CD14-positive monocyte (primary cell): ENCODE measurements at regions not wholly inside any gene's neighbourhood (a gene's known extent, or its start where the extent isn't known, plus 50 kb on each side); places are given as distances from the start of the nearest gene placed in this dataset.

Source experiments
- DNase-seq, 3 donors: peaks; one replicate each; pipeline ENCODE4 v3.0.0-alpha.2; 2011 to 2022
- H2AFZ ChIP-seq: 2 replicates; pipeline ENCODE4 v1.6.0; 2012; ENCODE audit warnings: mild to moderate bottlenecking, low read depth, low read length, inconsistent platforms; ENCODE audit not compliant: insufficient read depth, poor library complexity, severe bottlenecking
- H3K27ac ChIP-seq, 2 donors: 1 replicate in 1 of 2; 2 replicates in 1 of 2; pipeline ENCODE4 v1.5.1; 2012 to 2013; ENCODE audit warnings: low read length in 2 of 2, control low read depth in 1 of 2, inconsistent platforms in 1 of 2, low read depth in 1 of 2, mild to moderate bottlenecking in 1 of 2
- H3K27me3 ChIP-seq, 2 donors: one replicate each; pipeline versions ENCODE4 v1.6.0 to v1.6.1; 2011 to 2013; ENCODE audit warnings: low read length in 2 of 2; ENCODE audit not compliant: control insufficient read depth in 2 of 2, insufficient read depth in 2 of 2
- H3K36me3 ChIP-seq, 2 donors: replicated peaks in 1 of 2; 1 replicate in 1 of 2; 2 replicates in 1 of 2; pipeline versions ENCODE4 v1.5.1 to v1.6.1; 2012 to 2013; ENCODE audit warnings: low read length in 2 of 2, control low read depth in 1 of 2, inconsistent platforms in 1 of 2, mild to moderate bottlenecking in 1 of 2; ENCODE audit not compliant: insufficient read depth in 2 of 2, control insufficient read depth in 1 of 2
- H3K4me1 ChIP-seq, 2 donors: 1 replicate in 1 of 2; 2 replicates in 1 of 2; pipeline versions ENCODE4 v1.5.1 to v1.6.1; 2012 to 2013; ENCODE audit warnings: low read length in 2 of 2, control low read depth in 1 of 2, inconsistent platforms in 1 of 2, mild to moderate bottlenecking in 1 of 2, moderate library complexity in 1 of 2; ENCODE audit not compliant: insufficient read depth in 2 of 2, control insufficient read depth in 1 of 2
- H3K4me2 ChIP-seq: replicated peaks from 2 replicates; pipeline ENCODE3; 2012; ENCODE audit warnings: low read length, moderate library complexity, mild to moderate bottlenecking; ENCODE audit not compliant: poor library complexity, severe bottlenecking; ENCODE audit errors: extremely low read depth
- H3K4me3 ChIP-seq, 3 experiments: fragments of 200-600 bp in 1 of 3; sonication (generic) in 1 of 3; replicated peaks in 1 of 3; 1 replicate in 2 of 3; 2 replicates in 1 of 3; pipeline ENCODE4 v1.5.1; 2011 to 2013; ENCODE audit warnings: low read length in 3 of 3, mild to moderate bottlenecking in 3 of 3, control low read depth in 2 of 3, low read depth in 2 of 3, inconsistent platforms in 1 of 3, moderate library complexity in 1 of 3
- H3K79me2 ChIP-seq: 2 replicates; pipeline ENCODE4 v1.6.0; 2012; ENCODE audit warnings: mild to moderate bottlenecking, control low read depth, inconsistent platforms, low read length, moderate library complexity; ENCODE audit not compliant: insufficient read depth
- H3K9ac ChIP-seq: 2 replicates; pipeline ENCODE4 v1.6.0; 2017; ENCODE audit warnings: low read length, mild to moderate bottlenecking; ENCODE audit not compliant: insufficient read depth, poor library complexity, severe bottlenecking
- H3K9me3 ChIP-seq, 2 donors: replicated peaks in 1 of 2; 1 replicate in 1 of 2; 2 replicates in 1 of 2; pipeline versions ENCODE4 v1.5.1 to v1.6.1; 2012 to 2013; ENCODE audit warnings: low read length in 2 of 2, control low read depth in 1 of 2; ENCODE audit not compliant: control insufficient read depth in 1 of 2, insufficient read depth in 1 of 2
- H4K20me1 ChIP-seq: 2 replicates; pipeline ENCODE4 v1.6.0; 2012; ENCODE audit warnings: mild to moderate bottlenecking, low read length, control low read depth, moderate library complexity; ENCODE audit not compliant: insufficient read depth
- H3K27ac Mint-ChIP-seq, 7 donors: one replicate each; pipeline ENCODE4 v1.8.0; 2020; ENCODE audit warnings: mild to moderate bottlenecking in 7 of 7, mixed read lengths in 7 of 7, moderate library complexity in 6 of 7, inconsistent platforms in 2 of 7
- H3K27me3 Mint-ChIP-seq, 3 donors: one replicate each; pipeline ENCODE4 v1.8.0; 2021 to 2022; ENCODE audit warnings: low read depth in 3 of 3, mild to moderate bottlenecking in 3 of 3, mixed read lengths in 3 of 3, moderate library complexity in 3 of 3, inconsistent platforms in 1 of 3
- H3K36me3 Mint-ChIP-seq, 2 donors: one replicate each; pipeline ENCODE4 v1.8.0; 2020; ENCODE audit warnings: mixed read lengths in 2 of 2, inconsistent platforms in 1 of 2, mild to moderate bottlenecking in 1 of 2
- H3K4me1 Mint-ChIP-seq: one replicate; pipeline ENCODE4 v1.8.0; 2020; ENCODE audit warnings: mild to moderate bottlenecking, mixed read lengths
- H3K4me3 Mint-ChIP-seq, 2 donors: one replicate each; pipeline ENCODE4 v1.8.0; 2020; ENCODE audit warnings: mild to moderate bottlenecking in 2 of 2, mixed read lengths in 2 of 2, moderate library complexity in 1 of 2
- H3K9me3 Mint-ChIP-seq, 7 donors: one replicate each; pipeline ENCODE4 v1.8.0; 2020 to 2022; ENCODE audit warnings: mixed read lengths in 7 of 7, mild to moderate bottlenecking in 6 of 7, moderate library complexity in 6 of 7, inconsistent platforms in 2 of 7
- WGBS: methylation state at CpG from one replicate; pipeline ENCODE4 v1.1.5; 2013; ENCODE audit warnings: missing lambda C conversion rate; ENCODE audit not compliant: insufficient coverage; 5-methylcytosine and 5-hydroxymethylcytosine counted together
- intact Hi-C, 2 donors: fragments of 100-400 bp; cut with micrococcal nuclease; formaldehyde crosslinking; loops; one replicate each; pipeline versions ENCODE4 v1.15.0 to v1.15.1; 2023
- TF ChIP-seq, protein P1 (sequence below): fragments of 200-600 bp; IDR thresholded peaks from one replicate; pipeline ENCODE4 v1.8.0; 2022; ENCODE audit warnings: antibody characterized with exemption, mild to moderate bottlenecking

DNA sequence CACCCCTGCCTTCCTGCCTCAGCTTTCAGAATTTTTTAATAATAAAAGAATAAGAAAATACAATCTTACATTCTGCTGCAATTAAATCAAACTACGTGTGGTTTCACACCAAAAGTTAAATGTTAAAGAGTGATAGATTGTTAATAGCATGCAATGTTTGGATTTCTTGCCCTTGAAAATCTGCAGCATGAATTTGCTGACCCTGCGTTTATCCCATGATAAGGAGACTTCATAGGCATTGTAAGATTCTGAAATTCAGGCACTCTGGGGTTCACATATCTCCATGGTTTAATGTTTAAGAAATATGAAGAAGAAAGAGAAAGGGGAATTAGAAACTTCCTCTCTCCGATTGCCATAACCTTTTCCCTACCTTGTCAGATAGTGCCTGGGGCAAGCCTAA, 1616.2 kb upstream of the B3GALT2 start:
- TF ChIP-seq, protein P1, sequence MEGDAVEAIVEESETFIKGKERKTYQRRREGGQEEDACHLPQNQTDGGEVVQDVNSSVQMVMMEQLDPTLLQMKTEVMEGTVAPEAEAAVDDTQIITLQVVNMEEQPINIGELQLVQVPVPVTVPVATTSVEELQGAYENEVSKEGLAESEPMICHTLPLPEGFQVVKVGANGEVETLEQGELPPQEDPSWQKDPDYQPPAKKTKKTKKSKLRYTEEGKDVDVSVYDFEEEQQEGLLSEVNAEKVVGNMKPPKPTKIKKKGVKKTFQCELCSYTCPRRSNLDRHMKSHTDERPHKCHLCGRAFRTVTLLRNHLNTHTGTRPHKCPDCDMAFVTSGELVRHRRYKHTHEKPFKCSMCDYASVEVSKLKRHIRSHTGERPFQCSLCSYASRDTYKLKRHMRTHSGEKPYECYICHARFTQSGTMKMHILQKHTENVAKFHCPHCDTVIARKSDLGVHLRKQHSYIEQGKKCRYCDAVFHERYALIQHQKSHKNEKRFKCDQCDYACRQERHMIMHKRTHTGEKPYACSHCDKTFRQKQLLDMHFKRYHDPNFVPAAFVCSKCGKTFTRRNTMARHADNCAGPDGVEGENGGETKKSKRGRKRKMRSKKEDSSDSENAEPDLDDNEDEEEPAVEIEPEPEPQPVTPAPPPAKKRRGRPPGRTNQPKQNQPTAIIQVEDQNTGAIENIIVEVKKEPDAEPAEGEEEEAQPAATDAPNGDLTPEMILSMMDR, result no peak
- H3K36me3 ChIP-seq, result no peaks in the 10 kb centered on the region
- 67% methylated on average over 1 of the region's 3 CpGs for WGBS
- H3K27me3 ChIP-seq, result no peaks in the 10 kb centered on the region
- H3K4me2 ChIP-seq, result no peak overlapping the region
- no peak overlapping the region for H3K4me3 Mint-ChIP-seq
- no peaks in the 10 kb centered on the region for H3K9me3 ChIP-seq
- peaks cover 0 to 2% (median 0%) of the 10 kb centered on the region in 3 donors for H3K27me3 Mint-ChIP-seq
- H3K27ac ChIP-seq, result no peak overlapping the region
- H3K4me3 ChIP-seq, result no peak overlapping the region
- no peak for DNase-seq
- no peak overlapping the region for H3K27ac Mint-ChIP-seq
- H3K4me1 Mint-ChIP-seq, result no peaks in the 10 kb centered on the region
- H2AFZ ChIP-seq, result no peak overlapping the region
- H3K4me1 ChIP-seq, result no peaks in the 10 kb centered on the region
- no peaks in the 10 kb centered on the region for H3K79me2 ChIP-seq
- H3K9ac ChIP-seq, result no peak overlapping the region
- H4K20me1 ChIP-seq, result no peaks in the 10 kb centered on the region
- intact Hi-C loops, result no loop called here
- no peaks in the 10 kb centered on the region for H3K36me3 Mint-ChIP-seq
- H3K9me3 Mint-ChIP-seq, result peaks cover 0 to 2% (median 0%) of the 10 kb centered on the region in 7 donors

DNA sequence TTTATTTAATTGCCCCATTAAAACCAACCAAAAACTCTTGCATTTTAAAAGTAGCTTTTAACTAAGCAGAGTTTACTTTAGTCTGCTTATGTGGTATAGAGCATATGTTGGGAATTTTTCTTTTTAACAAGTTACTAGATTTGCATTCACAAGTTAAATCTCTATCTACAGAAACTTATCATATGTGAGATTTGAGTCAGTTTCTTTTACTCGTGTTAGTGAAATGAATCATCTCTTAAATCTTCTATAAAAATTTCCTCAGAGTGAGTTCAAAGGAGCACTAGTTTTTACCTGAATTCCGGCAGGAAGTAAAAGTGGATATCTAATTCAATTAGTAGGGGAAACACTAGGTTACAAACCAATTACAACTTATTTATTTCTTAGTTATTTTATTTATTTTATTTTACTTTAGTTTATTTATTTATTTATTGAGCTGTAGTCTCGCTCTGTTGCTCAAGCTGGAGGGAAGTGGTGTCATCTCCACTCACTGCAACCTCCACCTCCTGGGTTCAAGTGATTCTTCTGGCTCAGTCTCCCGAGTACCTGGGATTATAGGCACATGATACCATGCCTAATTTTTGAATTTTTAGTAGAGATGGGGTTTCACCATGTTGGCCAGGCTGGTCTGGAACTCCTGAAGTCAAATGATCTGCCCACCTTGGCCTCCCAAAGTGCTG, 1609.6 kb upstream of the B3GALT2 start:
- Histone ChIP-seq H4K20me1 (no peaks in the 10 kb centered on the region), H3K4me1 (no peaks in the 10 kb centered on the region), H3K4me2 (no peak overlapping the region), H3K4me3 (no peak overlapping the region), H3K9ac (no peak overlapping the region), H3K9me3 (no peaks in the 10 kb centered on the region), H3K27ac (no peak overlapping the region), H3K36me3 (no peaks in the 10 kb centered on the region), H2AFZ (no peak overlapping the region), H3K79me2 (no peaks in the 10 kb centered on the region), H3K27me3 (no peaks in the 10 kb centered on the region)
- Mint-ChIP-seq H3K27me3 (no peaks in the 10 kb centered on the region), H3K4me1 (no peaks in the 10 kb centered on the region), H3K36me3 (no peaks in the 10 kb centered on the region), H3K9me3 (peaks cover 0 to 4% (median 0%) of the 10 kb centered on the region in 7 donors), H3K4me3 (no peak overlapping the region), H3K27ac (no peak overlapping the region)
- TF ChIP-seq, protein P1, result no peak
- intact Hi-C loops, result no loop called here
- WGBS, result no CpG with 5 or more reads among the region's 4 CpGs
- DNase-seq, result no peak
